ENCODE measurements at regions not wholly inside any gene's neighbourhood (a gene's known extent, or its start where the extent isn't known, plus 50 kb on each side); places are given as distances from the start of the nearest gene placed in this dataset.

DNA sequence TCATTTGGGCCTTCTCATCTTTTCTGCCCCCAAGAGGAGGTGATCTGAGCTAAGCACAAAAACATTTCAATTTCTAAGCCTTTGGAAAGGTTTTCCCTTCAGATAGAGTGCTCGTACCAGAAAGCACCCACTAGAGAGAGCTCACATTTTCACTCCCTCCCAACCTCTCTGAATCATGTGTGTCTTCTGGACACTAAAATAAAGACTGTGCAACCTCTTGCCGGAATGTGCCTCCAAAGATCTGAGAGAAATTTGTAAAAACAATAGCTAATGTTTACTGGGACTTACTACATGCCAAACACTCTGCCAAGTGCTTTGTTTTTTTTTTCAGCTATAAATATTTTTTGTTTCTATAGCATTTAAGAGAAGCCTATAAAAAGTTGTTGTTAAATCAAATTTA, 120.6 kb upstream of the LNX1 start:
- no peak for DNase-seq (ENCODE audit: extremely low read depth, insufficient read length)
- no peak for TF ChIP-seq CTCF (IDR thresholded peaks at IDR 0.05; ENCODE audit: insufficient read depth, low read length, poor library complexity, severe bottlenecking)
- no peak overlapping the region for H3K4me3 ChIP-seq (replicated peaks; ENCODE audit: low read depth, low read length)
- H3K36me3 ChIP-seq (ENCODE audit: control insufficient read depth, insufficient read depth, low read length), result no peaks in the 10 kb centered on the region
- H3K27me3 ChIP-seq (replicated peaks; ENCODE audit: control insufficient read depth, insufficient read depth, low read length), result no peaks in the 10 kb centered on the region

DNA sequence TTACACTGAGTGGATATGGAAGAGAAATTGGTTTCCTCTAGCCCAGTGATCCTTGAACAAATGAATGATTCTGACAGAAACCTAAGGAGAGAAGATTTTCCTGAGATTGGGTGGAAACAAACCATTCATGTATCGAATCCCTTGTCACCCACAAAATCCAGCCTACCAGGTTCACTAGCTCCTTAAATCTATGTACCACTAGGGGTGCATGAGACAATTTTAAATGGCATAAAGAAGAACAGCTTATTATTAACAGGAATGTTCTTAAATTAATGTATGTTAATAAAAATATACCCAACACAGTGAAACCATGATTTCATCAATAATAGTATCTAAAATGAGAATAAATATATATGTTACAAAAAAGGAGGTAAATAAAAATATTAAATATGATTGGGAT, 118.4 kb upstream of the LNX1 start:
- TF ChIP-seq CTCF (IDR thresholded peaks at IDR 0.05; ENCODE audit: insufficient read depth, low read length, poor library complexity, severe bottlenecking), result peak; percentile 1
- Histone ChIP-seq H3K27me3 (replicated peaks; ENCODE audit: control insufficient read depth, insufficient read depth, low read length) (no peaks in the 10 kb centered on the region), H3K36me3 (ENCODE audit: control insufficient read depth, insufficient read depth, low read length) (no peaks in the 10 kb centered on the region), H3K4me3 (replicated peaks; ENCODE audit: low read depth, low read length) (no peak overlapping the region)
- no peak for DNase-seq (ENCODE audit: extremely low read depth, insufficient read length)

- no peak overlapping the region for H3K4me3 ChIP-seq (replicated peaks; ENCODE audit: low read depth, low read length)
- no peaks in the 10 kb centered on the region for H3K27me3 ChIP-seq (replicated peaks; ENCODE audit: control insufficient read depth, insufficient read depth, low read length)
- H3K36me3 ChIP-seq (ENCODE audit: control insufficient read depth, insufficient read depth, low read length), result no peaks in the 10 kb centered on the region
- TF ChIP-seq CTCF (IDR thresholded peaks at IDR 0.05; ENCODE audit: insufficient read depth, low read length, poor library complexity, severe bottlenecking), result no peak
- DNase-seq (ENCODE audit: extremely low read depth, insufficient read length), result no peak
These were observed 116.2 kb upstream of the LNX1 start for GRCh38 chr4:53707491-53707890.

GRCh38 chr4:53706422-53707032, 115.2 kb upstream of the LNX1 start:
- H3K4me3 ChIP-seq (replicated peaks; ENCODE audit: low read depth, low read length), result no peak overlapping the region
- H3K27me3 ChIP-seq (replicated peaks; ENCODE audit: control insufficient read depth, insufficient read depth, low read length), result no peaks in the 10 kb centered on the region
- TF ChIP-seq CTCF (IDR thresholded peaks at IDR 0.05; ENCODE audit: insufficient read depth, low read length, poor library complexity, severe bottlenecking), result peak; percentile 71
- no peaks in the 10 kb centered on the region for H3K36me3 ChIP-seq (ENCODE audit: control insufficient read depth, insufficient read depth, low read length)
- DNase-seq (ENCODE audit: extremely low read depth, insufficient read length), result peak; percentile 40

DNA sequence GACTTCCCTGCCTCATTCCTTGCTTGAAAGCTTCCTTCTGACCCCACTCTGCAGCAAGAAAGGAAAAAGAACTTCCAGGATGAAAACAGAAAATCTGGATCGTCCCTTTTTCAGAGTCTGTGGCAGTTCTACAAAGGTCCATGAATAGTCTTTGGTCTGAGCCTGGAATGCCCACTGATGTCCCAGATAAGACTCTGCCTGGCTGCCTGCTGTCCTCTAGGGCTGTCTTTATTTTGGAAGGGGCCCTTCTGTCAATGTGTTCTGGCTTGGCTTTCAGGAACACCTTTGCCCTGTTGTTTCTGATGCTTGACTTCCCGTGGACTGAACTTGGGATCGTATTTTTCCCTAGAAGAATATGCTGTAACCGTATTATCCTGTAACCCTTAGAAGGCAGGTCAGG, 114.7 kb upstream of the LNX1 start:
- no peak for TF ChIP-seq CTCF (IDR thresholded peaks at IDR 0.05; ENCODE audit: insufficient read depth, low read length, poor library complexity, severe bottlenecking)
- Histone ChIP-seq H3K27me3 (replicated peaks; ENCODE audit: control insufficient read depth, insufficient read depth, low read length) (no peaks in the 10 kb centered on the region), H3K36me3 (ENCODE audit: control insufficient read depth, insufficient read depth, low read length) (no peaks in the 10 kb centered on the region)

More for the DNA sequence above, 114.7 kb upstream of the LNX1 start:
- no peak for DNase-seq (ENCODE audit: extremely low read depth, insufficient read length)
- H3K4me3 ChIP-seq (replicated peaks; ENCODE audit: low read depth, low read length), result no peak overlapping the region

Measured in GM06990 (cell line).